Panc1 (cell line): ENCODE measurements at regions not wholly inside any gene's neighbourhood (a gene's known extent, or its start where the extent isn't known, plus 50 kb on each side); places are given as distances from the start of the nearest gene placed in this dataset.
"Not testable (repeated sequence)": the region's sequence is repeated elsewhere in the genome, so short reads cannot be mapped to it uniquely, and the experiment has no call there.

ENCODE experiments used
- ATAC-seq: fragments of 200-7000 bp; cut with Tn5 transposase; 2 replicates; pipeline ENCODE4 v1.9.1; 2020; ENCODE audit warnings: mild to moderate bottlenecking, moderate library complexity
- BruUV-seq: library from RNA; stranded (reverse); fragments of 400-500 nt; replicated peaks from 2 replicates; lab custom pipeline; 2021; lab: Mats Ljungman, UMichigan
- CTCF ChIA-PET: fragments of 300-600 bp; sonication (Branson Sonifier 250); formaldehyde crosslinking; loops from one replicate; lab custom pipeline; 2022; ENCODE audit warnings: antibody characterized with exemption; lab: Charles Lee
- POLR2A ChIA-PET: fragments of 300-600 bp; sonication (Branson Sonifier 250); formaldehyde crosslinking; loops from one replicate; lab custom pipeline; 2022; ENCODE audit warnings: antibody characterized with exemption; lab: Charles Lee
- DNase-seq: peaks from one replicate; pipeline ENCODE4 v3.0.0-alpha.2; 2010; ENCODE audit warnings: low read depth, low spot score
- H3K27ac ChIP-seq: 2 replicates; pipeline ENCODE4 v1.5.1; 2011; ENCODE audit warnings: mild to moderate bottlenecking, low read length, inconsistent platforms
- H3K27me3 ChIP-seq: fragments of 200-500 bp; sonication (Bioruptor generic); 2 replicates; pipeline ENCODE4 v1.6.0; 2014; ENCODE audit warnings: low read length, inconsistent platforms; ENCODE audit not compliant: control insufficient read depth, insufficient read depth
- H3K36me3 ChIP-seq: fragments of 200-500 bp; sonication (Bioruptor generic); 2 replicates; pipeline ENCODE4 v1.5.1; 2014; ENCODE audit warnings: inconsistent platforms, mild to moderate bottlenecking, low read length, moderate library complexity; ENCODE audit not compliant: control insufficient read depth, insufficient read depth
- H3K4me1 ChIP-seq: 2 replicates; pipeline ENCODE4 v1.5.1; 2011; ENCODE audit warnings: inconsistent platforms, mild to moderate bottlenecking, low read length, moderate library complexity; ENCODE audit not compliant: control insufficient read depth, insufficient read depth
- H3K4me3 ChIP-seq, 2 experiments: 2 replicates each; pipeline ENCODE4 v1.5.1; 2011 to 2012; ENCODE audit warnings: low read depth in 2 of 2, low read length in 2 of 2, mild to moderate bottlenecking in 2 of 2, inconsistent platforms in 1 of 2, moderate library complexity in 1 of 2
- H3K9me3 ChIP-seq: fragments of 200-500 bp; sonication (Bioruptor generic); 2 replicates; pipeline ENCODE4 v1.5.1; 2014; ENCODE audit warnings: low read depth, mild to moderate bottlenecking, inconsistent platforms, low read length, moderate library complexity; ENCODE audit not compliant: control insufficient read depth, insufficient read depth
- POLR2AphosphoS5 ChIP-seq: IDR thresholded peaks from 2 replicates; pipeline ENCODE4 v1.6.1; 2012; ENCODE audit warnings: mild to moderate bottlenecking, low read depth, low read length, moderate library complexity
- SIN3A ChIP-seq: IDR thresholded peaks from 2 replicates; pipeline ENCODE4 v1.6.1; 2012; ENCODE audit warnings: low read depth, mild to moderate bottlenecking, low read length, moderate library complexity, borderline replicate concordance; ENCODE audit not compliant: insufficient read depth
- TCF7L2 ChIP-seq: IDR thresholded peaks from 2 replicates; pipeline ENCODE4 v1.6.1; 2011; ENCODE audit warnings: mild to moderate bottlenecking, low read depth, low read length, inconsistent platforms
- in situ Hi-C: cut with HindIII; loops from 2 replicates; pipeline ENCODE4 v1.10.0; 2016; ENCODE audit warnings: low sequenced_read_pairs, low pct_unique_long_range_greater_than_20kb
- intact Hi-C: fragments of 100-400 bp; cut with micrococcal nuclease; formaldehyde crosslinking; loops from one replicate; pipeline ENCODE4 v1.10.0; 2022; ENCODE audit not compliant: unreplicated experiment
- TF ChIP-seq, protein P1 (sequence below): fragments of 450-650 bp; IDR thresholded peaks from 2 replicates; pipeline ENCODE4 v1.5.1; 2017; ENCODE audit warnings: mild to moderate bottlenecking
- TF ChIP-seq, protein P2 (sequence below), 2 experiments: IDR thresholded peaks; 2 replicates each; pipeline ENCODE4 v1.6.1; 2011 to 2012; ENCODE audit warnings: low read depth in 2 of 2, control low read depth in 1 of 2, low read length in 1 of 2, mild to moderate bottlenecking in 1 of 2, moderate library complexity in 1 of 2; ENCODE audit not compliant: insufficient read depth in 1 of 2

DNA sequence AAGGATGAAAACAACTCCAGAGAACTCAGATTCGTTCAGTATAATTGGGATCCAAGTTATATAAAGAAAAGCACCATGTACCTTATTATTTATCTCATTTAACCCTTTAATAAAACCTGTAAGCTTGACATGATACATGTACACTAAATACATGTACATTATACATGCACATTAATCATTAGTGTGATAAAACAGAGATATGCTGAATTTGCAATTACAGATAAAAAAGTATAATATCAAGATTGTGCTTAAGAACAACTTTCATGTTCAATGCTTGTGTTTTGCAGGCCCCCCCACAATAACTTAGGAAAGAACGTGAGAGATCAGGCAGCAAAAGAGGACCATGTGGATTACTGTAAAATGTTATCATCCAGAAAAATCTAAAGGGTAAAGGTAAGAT, 385.4 kb upstream of the GYPC start:
- intact Hi-C loops (no loop called here), in situ Hi-C loops (no loop called here)
- no peaks in the 10 kb centered on the region for H3K9me3 ChIP-seq
- no peak for DNase-seq
- H3K27me3 ChIP-seq, result no peaks in the 10 kb centered on the region
- ChIA-PET POLR2A (no interaction called here), CTCF (no interaction called here)
- ATAC-seq, result no peak
- H3K4me3 ChIP-seq, result no peak overlapping the region
- TF ChIP-seq, protein P1, sequence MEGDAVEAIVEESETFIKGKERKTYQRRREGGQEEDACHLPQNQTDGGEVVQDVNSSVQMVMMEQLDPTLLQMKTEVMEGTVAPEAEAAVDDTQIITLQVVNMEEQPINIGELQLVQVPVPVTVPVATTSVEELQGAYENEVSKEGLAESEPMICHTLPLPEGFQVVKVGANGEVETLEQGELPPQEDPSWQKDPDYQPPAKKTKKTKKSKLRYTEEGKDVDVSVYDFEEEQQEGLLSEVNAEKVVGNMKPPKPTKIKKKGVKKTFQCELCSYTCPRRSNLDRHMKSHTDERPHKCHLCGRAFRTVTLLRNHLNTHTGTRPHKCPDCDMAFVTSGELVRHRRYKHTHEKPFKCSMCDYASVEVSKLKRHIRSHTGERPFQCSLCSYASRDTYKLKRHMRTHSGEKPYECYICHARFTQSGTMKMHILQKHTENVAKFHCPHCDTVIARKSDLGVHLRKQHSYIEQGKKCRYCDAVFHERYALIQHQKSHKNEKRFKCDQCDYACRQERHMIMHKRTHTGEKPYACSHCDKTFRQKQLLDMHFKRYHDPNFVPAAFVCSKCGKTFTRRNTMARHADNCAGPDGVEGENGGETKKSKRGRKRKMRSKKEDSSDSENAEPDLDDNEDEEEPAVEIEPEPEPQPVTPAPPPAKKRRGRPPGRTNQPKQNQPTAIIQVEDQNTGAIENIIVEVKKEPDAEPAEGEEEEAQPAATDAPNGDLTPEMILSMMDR, result no peak
- no peak for TF ChIP-seq POLR2AphosphoS5
- no peaks in the 10 kb centered on the region for H3K36me3 ChIP-seq
- no peak overlapping the region for H3K27ac ChIP-seq
- BruUV-seq, result no TSS peak
- H3K4me1 ChIP-seq, result no peaks in the 10 kb centered on the region

DNA sequence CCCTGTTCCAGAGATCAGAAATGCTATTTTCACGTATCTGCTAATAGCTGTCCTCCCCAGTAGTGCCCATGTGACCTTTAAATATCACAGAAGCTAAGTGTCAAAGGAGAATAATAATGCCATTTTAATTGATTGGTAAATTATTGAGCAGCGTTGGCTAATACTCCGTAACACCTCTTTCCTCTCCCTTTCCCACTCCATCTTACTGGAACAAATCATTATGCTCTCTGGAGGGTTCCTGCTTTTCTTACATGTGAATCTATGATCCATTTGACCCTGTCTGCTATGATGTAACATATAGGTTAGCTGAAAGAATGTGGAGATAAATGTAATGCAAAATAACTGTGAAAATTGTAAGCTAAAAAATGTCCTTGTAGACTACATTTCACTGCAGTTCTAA, 383.6 kb upstream of the GYPC start:
- ATAC-seq (no peak), DNase-seq (no peak)
- Histone ChIP-seq H3K27ac (no peak overlapping the region), H3K4me1 (no peaks in the 10 kb centered on the region), H3K4me3 (no peak overlapping the region), H3K36me3 (no peaks in the 10 kb centered on the region), H3K9me3 (no peaks in the 10 kb centered on the region), H3K27me3 (no peaks in the 10 kb centered on the region)
- POLR2A ChIA-PET, result no interaction called here
- intact Hi-C loops (no loop called here), in situ Hi-C loops (no loop called here)
- CTCF ChIA-PET, result no interaction called here
- TF ChIP-seq TCF7L2 (no peak), SIN3A (no peak), POLR2AphosphoS5 (no peak)
- TF ChIP-seq, protein P1, result no peak
- TF ChIP-seq, protein P2, sequence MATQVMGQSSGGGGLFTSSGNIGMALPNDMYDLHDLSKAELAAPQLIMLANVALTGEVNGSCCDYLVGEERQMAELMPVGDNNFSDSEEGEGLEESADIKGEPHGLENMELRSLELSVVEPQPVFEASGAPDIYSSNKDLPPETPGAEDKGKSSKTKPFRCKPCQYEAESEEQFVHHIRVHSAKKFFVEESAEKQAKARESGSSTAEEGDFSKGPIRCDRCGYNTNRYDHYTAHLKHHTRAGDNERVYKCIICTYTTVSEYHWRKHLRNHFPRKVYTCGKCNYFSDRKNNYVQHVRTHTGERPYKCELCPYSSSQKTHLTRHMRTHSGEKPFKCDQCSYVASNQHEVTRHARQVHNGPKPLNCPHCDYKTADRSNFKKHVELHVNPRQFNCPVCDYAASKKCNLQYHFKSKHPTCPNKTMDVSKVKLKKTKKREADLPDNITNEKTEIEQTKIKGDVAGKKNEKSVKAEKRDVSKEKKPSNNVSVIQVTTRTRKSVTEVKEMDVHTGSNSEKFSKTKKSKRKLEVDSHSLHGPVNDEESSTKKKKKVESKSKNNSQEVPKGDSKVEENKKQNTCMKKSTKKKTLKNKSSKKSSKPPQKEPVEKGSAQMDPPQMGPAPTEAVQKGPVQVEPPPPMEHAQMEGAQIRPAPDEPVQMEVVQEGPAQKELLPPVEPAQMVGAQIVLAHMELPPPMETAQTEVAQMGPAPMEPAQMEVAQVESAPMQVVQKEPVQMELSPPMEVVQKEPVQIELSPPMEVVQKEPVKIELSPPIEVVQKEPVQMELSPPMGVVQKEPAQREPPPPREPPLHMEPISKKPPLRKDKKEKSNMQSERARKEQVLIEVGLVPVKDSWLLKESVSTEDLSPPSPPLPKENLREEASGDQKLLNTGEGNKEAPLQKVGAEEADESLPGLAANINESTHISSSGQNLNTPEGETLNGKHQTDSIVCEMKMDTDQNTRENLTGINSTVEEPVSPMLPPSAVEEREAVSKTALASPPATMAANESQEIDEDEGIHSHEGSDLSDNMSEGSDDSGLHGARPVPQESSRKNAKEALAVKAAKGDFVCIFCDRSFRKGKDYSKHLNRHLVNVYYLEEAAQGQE (IDR thresholded peaks at IDR 0.05; ENCODE audit: insufficient read depth in 1 of 2, low read depth in 2 of 2, low read length in 1 of 2), result no peak
- no TSS peak for BruUV-seq

DNA sequence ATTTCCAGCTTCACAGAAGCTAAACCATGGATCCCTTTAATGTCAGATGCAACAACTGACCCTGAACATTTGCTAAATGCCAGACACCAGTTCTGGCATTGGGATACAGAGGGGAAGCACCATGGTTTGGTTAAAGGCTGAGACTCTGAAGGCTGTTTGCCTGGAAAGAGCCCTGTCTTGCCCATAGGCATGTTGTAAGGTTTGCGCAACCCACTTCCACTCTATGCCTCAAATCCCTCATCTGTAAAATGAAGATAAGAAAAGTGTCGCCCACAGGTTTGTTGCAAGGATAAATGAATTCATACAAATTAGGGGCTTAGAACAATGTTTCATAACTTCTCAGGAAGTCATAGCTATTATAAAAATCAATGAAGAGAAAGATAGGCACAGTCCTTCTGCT, 380.9 kb upstream of the GYPC start:
- no peaks in the 10 kb centered on the region for H3K36me3 ChIP-seq
- H3K27me3 ChIP-seq, result no peaks in the 10 kb centered on the region
- no peaks in the 10 kb centered on the region for H3K9me3 ChIP-seq
- ATAC-seq (no peak), DNase-seq (no peak)
- no TSS peak for BruUV-seq
- in situ Hi-C loops, result no loop called here
- H3K4me1 ChIP-seq, result no peaks in the 10 kb centered on the region
- ChIA-PET CTCF (no interaction called here), POLR2A (no interaction called here)
- H3K4me3 ChIP-seq, result no peak overlapping the region
- TF ChIP-seq, protein P1, result no peak
- TF ChIP-seq TCF7L2 (no peak), POLR2AphosphoS5 (no peak)
- intact Hi-C loops, result no loop called here
- no peak overlapping the region for H3K27ac ChIP-seq

DNA sequence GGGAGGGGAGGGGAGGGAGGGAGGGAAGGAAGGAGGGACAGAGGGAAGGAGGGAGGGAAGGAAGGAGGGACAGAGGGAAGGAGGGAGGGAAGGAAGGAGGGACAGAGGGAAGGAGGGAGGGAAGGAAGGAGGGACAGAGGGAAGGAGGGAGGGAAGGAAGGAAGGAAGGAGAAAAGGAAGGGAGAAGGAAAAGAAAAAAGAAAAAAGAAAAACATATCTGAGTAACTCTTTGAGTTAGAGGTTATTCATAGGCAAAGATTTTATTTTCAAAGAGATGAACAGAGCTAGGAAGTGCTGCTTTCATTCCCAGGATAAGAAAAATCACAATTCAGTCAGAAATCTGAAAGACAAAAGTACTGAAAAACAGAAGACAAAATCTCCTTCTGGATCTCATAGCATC, 379.7 kb upstream of the GYPC start:
- H3K4me3 ChIP-seq, DNase-seq, POLR2A ChIA-PET, CTCF ChIA-PET, BruUV-seq, intact Hi-C loops, H3K4me1 ChIP-seq, H3K27ac ChIP-seq, H3K27me3 ChIP-seq, H3K9me3 ChIP-seq, ATAC-seq, in situ Hi-C loops, H3K36me3 ChIP-seq: not testable (repeated sequence)
